HTERT RPE-1 (cell line): ENCODE measurements at regions not wholly inside any gene's neighbourhood (a gene's known extent, or its start where the extent isn't known, plus 50 kb on each side); places are given as distances from the start of the nearest gene placed in this dataset.

Experiments
- in situ Hi-C: fragments of 300-500 bp; cut with MboI; formaldehyde crosslinking; loops from 4 replicates; pipeline ENCODE4 v1.14.3; 2020; ENCODE audit warnings: low sequenced_read_pairs

- in situ Hi-C loops: no loop called here
Measured at GRCh38 chr12:94026596-94026995, 121.8 kb upstream of the PLXNC1 start.

GRCh38 chr12:94027561-94027960 lies 120.8 kb upstream of the PLXNC1 start:
- in situ Hi-C loops: no loop called here

GRCh38 chr12:94031763-94032162 lies 116.6 kb upstream of the PLXNC1 start:
- in situ Hi-C loops: no loop called here

GRCh38 chr12:94032368-94032767 lies 116.0 kb upstream of the PLXNC1 start:
- in situ Hi-C loops: no loop called here

- in situ Hi-C loops: no loop called here
Measured at GRCh38 chr12:94033101-94033500, 115.3 kb upstream of the PLXNC1 start.

- in situ Hi-C loops: no loop called here
Measured at GRCh38 chr12:94033784-94034183, 114.6 kb upstream of the PLXNC1 start.

GRCh38 chr12:94037444-94037843 lies 110.9 kb upstream of the PLXNC1 start:
- in situ Hi-C loops: no loop called here

GRCh38 chr12:94038605-94039004 lies 109.8 kb upstream of the PLXNC1 start:
- in situ Hi-C loops: no loop called here

- in situ Hi-C loops: no loop called here
Measured at GRCh38 chr12:94039199-94039840, 109.1 kb upstream of the PLXNC1 start.

- in situ Hi-C loops: no loop called here
Measured at GRCh38 chr12:94039914-94040313, 108.5 kb upstream of the PLXNC1 start.

GRCh38 chr12:94041850-94042249 lies 106.5 kb upstream of the PLXNC1 start:
- in situ Hi-C loops: no loop called here

GRCh38 chr12:94042321-94042720 lies 106.1 kb upstream of the PLXNC1 start:
- in situ Hi-C loops: no loop called here

- in situ Hi-C loops: no loop called here
Measured at GRCh38 chr12:94046626-94047410, 101.6 kb upstream of the PLXNC1 start.

- in situ Hi-C loops: no loop called here
Measured at GRCh38 chr12:94047781-94048567, 100.4 kb upstream of the PLXNC1 start.

- in situ Hi-C loops: no loop called here
Measured at GRCh38 chr12:94048757-94049156, 99.6 kb upstream of the PLXNC1 start.

- in situ Hi-C loops: no loop called here
Measured at GRCh38 chr12:94049718-94050117, 98.7 kb upstream of the PLXNC1 start.

GRCh38 chr12:94053676-94054075 lies 94.7 kb upstream of the PLXNC1 start:
- in situ Hi-C loops: no loop called here

- in situ Hi-C loops: no loop called here
Measured at GRCh38 chr12:94055528-94055927, 92.8 kb upstream of the PLXNC1 start.

GRCh38 chr12:94056419-94057158 lies 91.8 kb upstream of the PLXNC1 start:
- in situ Hi-C loops: no loop called here

GRCh38 chr12:94057262-94058151 lies 90.9 kb upstream of the PLXNC1 start:
- in situ Hi-C loops: no loop called here
